GM18868 (cell line): ENCODE measurements at regions not wholly inside any gene's neighbourhood (a gene's known extent, or its start where the extent isn't known, plus 50 kb on each side); places are given as distances from the start of the nearest gene placed in this dataset.

Experiments used
- ATAC-seq: cut with Tn5 transposase; IDR thresholded peaks from one replicate; pipeline ENCODE4 v1.9.1; 2021; ENCODE audit warnings: mild to moderate bottlenecking, moderate library complexity; ENCODE audit not compliant: unreplicated experiment

- ATAC-seq: no peak
Measured at GRCh38 chr11:100635194-100635593, 51.9 kb upstream of the ARHGAP42 start.

GRCh38 chr11:100636536-100636935 lies 50.6 kb upstream of the ARHGAP42 start:
- ATAC-seq: no peak
